ENCODE measurements at regions not wholly inside any gene's neighbourhood (a gene's known extent, or its start where the extent isn't known, plus 50 kb on each side); places are given as distances from the start of the nearest gene placed in this dataset.

DNA sequence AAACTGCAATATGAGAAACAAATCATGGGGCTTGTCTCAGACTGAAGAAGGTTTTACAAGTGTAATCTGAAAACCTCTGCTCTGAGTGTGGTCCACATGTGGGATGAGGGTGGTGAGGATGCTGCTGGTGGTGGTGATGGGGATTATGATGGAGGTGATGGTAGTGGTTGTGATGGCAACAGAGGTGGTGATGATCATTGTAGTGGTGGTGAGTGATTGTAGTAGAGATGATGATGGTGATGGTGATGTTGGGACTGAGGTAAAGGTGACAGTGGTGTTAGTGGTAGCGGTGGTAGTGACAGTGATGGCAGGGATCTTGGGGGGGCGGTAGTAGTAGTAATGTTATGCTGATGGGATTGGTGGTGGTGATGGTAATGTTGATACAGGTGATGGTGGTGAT is 217.8 kb downstream of the ANAPC1 start:
- Histone ChIP-seq H3K79me2 (ENCODE audit: insufficient read depth) (no peaks in the 10 kb centered on the region), H3K36me3 (replicated peaks in 1 of 2; ENCODE audit: control insufficient read depth in 1 of 2, insufficient read depth in 2 of 2, low read length in 1 of 2) (no peaks in the 10 kb centered on the region), H3K9me3 (no peaks in the 10 kb centered on the region), H2AFZ (ENCODE audit: low read depth) (no peak overlapping the region), H3K27me3 (ENCODE audit: insufficient read depth) (no peaks in the 10 kb centered on the region), H3F3A (replicated peaks; ENCODE audit: insufficient read depth) (no peaks in the 10 kb centered on the region), H3K4me1 (ENCODE audit: control insufficient read depth in 1 of 2, insufficient read depth in 2 of 2, low read depth in 1 of 2, low read length in 1 of 2) (peaks cover 4 to 6% of the 10 kb centered on the region in 2 experiments; a peak in 2 of 4 replicates), H3K4me3 (ENCODE audit: low read depth in 2 of 2, low read length in 1 of 2) (no peak overlapping the region), H3K4me2 (no peak overlapping the region), H3K9me2 (no peaks in the 10 kb centered on the region), H3K27ac (ENCODE audit: low read depth in 2 of 2, low read length in 1 of 2) (no peak overlapping the region), H4K20me1 (ENCODE audit: insufficient read depth) (no peaks in the 10 kb centered on the region), H3K9ac (no peak overlapping the region)
- WGBS (ENCODE audit: low lambda C conversion rate) = 98% methylated on average over 2 of the region's 2 CpGs
- POLR2A ChIA-PET = no interaction called here
- no peak for TF ChIP-seq SMC3 (IDR thresholded peaks at IDR 0.05; ENCODE audit: low read depth, low read length)
- TF ChIP-seq FOXM1 (IDR thresholded peaks at IDR 0.05; ENCODE audit: low read depth) = no peak
- no peak for TF ChIP-seq EP300 (IDR thresholded peaks at IDR 0.05; ENCODE audit: borderline replicate concordance in 1 of 2, low read depth in 1 of 2, low read length in 1 of 2)
- no peak for TF ChIP-seq FOXJ3 (CRISPR knock-in tag; IDR thresholded peaks at IDR 0.05)
- no peak for TF ChIP-seq RCOR1 (IDR thresholded peaks at IDR 0.05; ENCODE audit: low read length)
- TF ChIP-seq, protein P1, sequence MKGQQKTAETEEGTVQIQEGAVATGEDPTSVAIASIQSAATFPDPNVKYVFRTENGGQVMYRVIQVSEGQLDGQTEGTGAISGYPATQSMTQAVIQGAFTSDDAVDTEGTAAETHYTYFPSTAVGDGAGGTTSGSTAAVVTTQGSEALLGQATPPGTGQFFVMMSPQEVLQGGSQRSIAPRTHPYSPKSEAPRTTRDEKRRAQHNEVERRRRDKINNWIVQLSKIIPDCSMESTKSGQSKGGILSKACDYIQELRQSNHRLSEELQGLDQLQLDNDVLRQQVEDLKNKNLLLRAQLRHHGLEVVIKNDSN (IDR thresholded peaks at IDR 0.05; ENCODE audit: borderline replicate concordance, low read depth) = no peak
- TF ChIP-seq, protein P2, sequence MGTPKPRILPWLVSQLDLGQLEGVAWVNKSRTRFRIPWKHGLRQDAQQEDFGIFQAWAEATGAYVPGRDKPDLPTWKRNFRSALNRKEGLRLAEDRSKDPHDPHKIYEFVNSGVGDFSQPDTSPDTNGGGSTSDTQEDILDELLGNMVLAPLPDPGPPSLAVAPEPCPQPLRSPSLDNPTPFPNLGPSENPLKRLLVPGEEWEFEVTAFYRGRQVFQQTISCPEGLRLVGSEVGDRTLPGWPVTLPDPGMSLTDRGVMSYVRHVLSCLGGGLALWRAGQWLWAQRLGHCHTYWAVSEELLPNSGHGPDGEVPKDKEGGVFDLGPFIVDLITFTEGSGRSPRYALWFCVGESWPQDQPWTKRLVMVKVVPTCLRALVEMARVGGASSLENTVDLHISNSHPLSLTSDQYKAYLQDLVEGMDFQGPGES (IDR thresholded peaks at IDR 0.05; ENCODE audit: low read depth, low read length) = no peak
- TF ChIP-seq MXI1 (IDR thresholded peaks at IDR 0.05; ENCODE audit: low read depth, low read length) = no peak
- TF ChIP-seq NRF1 (IDR thresholded peaks at IDR 0.05; ENCODE audit: low read depth, low read length) = no peak
- CTCF ChIA-PET = interaction anchor here (2.1 kb wide), 1 partner anchor 20 kb away, joined by 5 read pairs; no protein-coding TSS in a partner anchor
- DNase-seq = no peak

DNA sequence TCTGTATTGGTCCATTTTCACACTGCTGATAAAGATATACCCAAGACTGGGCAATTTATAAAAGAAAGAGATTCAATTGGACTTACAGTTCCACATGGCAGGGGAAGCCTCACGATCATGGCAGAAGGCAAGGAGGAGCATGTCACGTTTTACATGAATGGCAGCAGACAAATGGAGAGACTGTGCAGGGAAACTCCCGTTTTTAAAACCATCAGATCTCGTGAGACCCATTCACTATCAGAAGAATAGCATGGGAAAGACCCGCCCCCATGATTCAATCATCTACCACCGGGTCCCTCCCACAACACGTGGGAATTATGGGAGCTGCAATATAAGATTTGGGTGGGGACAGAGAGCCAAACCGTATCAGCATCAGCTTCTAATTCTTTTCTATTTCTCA is 217.0 kb downstream of the ANAPC1 start:
- no peak overlapping the region for H3K27ac ChIP-seq (ENCODE audit: low read depth in 2 of 2, low read length in 1 of 2)
- POLR2A ChIA-PET = no interaction called here
- no peaks in the 10 kb centered on the region for H3K9me2 ChIP-seq
- H3K4me2 ChIP-seq = no peak overlapping the region
- H2AFZ ChIP-seq (ENCODE audit: low read depth) = no peak overlapping the region; the same call in 1 of the 2 replicates
- H3K4me1 ChIP-seq (ENCODE audit: control insufficient read depth in 1 of 2, insufficient read depth in 2 of 2, low read depth in 1 of 2, low read length in 1 of 2) = peaks cover 3 to 6% of the 10 kb centered on the region in 2 experiments; a peak in 2 of 4 replicates
- no peaks in the 10 kb centered on the region for H3K27me3 ChIP-seq (ENCODE audit: insufficient read depth)
- CTCF ChIA-PET = interaction anchor here (1.5 to 2.1 kb wide), 2 partner anchors 20 to 855 kb away, joined by 5 to 7 read pairs; no protein-coding TSS in a partner anchor
- H4K20me1 ChIP-seq (ENCODE audit: insufficient read depth) = no peaks in the 10 kb centered on the region
- H3K36me3 ChIP-seq (replicated peaks in 1 of 2; ENCODE audit: control insufficient read depth in 1 of 2, insufficient read depth in 2 of 2, low read length in 1 of 2) = no peaks in the 10 kb centered on the region
- no peak overlapping the region for H3K9ac ChIP-seq
- no peak overlapping the region for H3K4me3 ChIP-seq (ENCODE audit: low read depth in 2 of 2, low read length in 1 of 2)
- no peaks in the 10 kb centered on the region for H3K79me2 ChIP-seq (ENCODE audit: insufficient read depth)
- DNase-seq = no peak
- H3F3A ChIP-seq (replicated peaks; ENCODE audit: insufficient read depth) = no peaks in the 10 kb centered on the region
- H3K9me3 ChIP-seq = no peaks in the 10 kb centered on the region
- TF ChIP-seq, protein P3, sequence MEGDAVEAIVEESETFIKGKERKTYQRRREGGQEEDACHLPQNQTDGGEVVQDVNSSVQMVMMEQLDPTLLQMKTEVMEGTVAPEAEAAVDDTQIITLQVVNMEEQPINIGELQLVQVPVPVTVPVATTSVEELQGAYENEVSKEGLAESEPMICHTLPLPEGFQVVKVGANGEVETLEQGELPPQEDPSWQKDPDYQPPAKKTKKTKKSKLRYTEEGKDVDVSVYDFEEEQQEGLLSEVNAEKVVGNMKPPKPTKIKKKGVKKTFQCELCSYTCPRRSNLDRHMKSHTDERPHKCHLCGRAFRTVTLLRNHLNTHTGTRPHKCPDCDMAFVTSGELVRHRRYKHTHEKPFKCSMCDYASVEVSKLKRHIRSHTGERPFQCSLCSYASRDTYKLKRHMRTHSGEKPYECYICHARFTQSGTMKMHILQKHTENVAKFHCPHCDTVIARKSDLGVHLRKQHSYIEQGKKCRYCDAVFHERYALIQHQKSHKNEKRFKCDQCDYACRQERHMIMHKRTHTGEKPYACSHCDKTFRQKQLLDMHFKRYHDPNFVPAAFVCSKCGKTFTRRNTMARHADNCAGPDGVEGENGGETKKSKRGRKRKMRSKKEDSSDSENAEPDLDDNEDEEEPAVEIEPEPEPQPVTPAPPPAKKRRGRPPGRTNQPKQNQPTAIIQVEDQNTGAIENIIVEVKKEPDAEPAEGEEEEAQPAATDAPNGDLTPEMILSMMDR (IDR thresholded peaks at IDR 0.05) = no peak
- TF ChIP-seq TAF1 (IDR thresholded peaks at IDR 0.05; ENCODE audit: borderline replicate concordance, low read depth, low read length) (no peak), GATA2 (CRISPR knock-in tag; IDR thresholded peaks at IDR 0.05) (no peak), EZH2phosphoT487 (IDR thresholded peaks at IDR 0.05; ENCODE audit: borderline replicate concordance, low read depth) (no peak), RCOR1 (IDR thresholded peaks at IDR 0.05; ENCODE audit: low read length) (no peak), POLR2AphosphoS5 (IDR thresholded peaks at IDR 0.05; ENCODE audit: low read depth, low read length) (no peak)
- WGBS (ENCODE audit: low lambda C conversion rate) = 80% methylated on average over 8 of the region's 8 CpGs
